ENCODE measurements at regions not wholly inside any gene's neighbourhood (a gene's known extent, or its start where the extent isn't known, plus 50 kb on each side); places are given as distances from the start of the nearest gene placed in this dataset.

DNA sequence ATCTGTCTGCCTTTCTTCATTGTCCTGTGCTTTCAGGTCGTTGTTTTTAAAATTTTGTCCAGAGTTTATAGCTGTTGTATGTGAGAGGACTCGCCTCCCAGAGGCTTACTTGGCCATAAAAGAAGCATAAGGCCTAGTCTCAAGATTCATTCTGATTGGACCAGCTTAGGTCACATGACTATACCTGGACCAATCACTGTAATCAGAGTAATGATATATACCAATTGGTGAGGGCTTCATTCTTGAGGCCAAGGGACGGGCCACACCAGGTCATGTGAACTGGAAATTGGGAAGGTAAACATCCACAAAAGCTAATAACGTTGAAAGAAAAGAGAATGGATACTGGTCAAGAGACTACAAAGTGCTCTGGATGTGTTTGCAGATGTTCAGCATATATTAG lies 141.4 kb upstream of the SULF2 start:
- TF ChIP-seq CREB1 (IDR thresholded peaks at IDR 0.05; ENCODE audit: low read depth) (no peak), EP300 (IDR thresholded peaks at IDR 0.05; ENCODE audit: borderline replicate concordance) (no peak), RAD21 (IDR thresholded peaks at IDR 0.05; ENCODE audit: low read depth) (no peak), FOXM1 (IDR thresholded peaks at IDR 0.05; ENCODE audit: borderline replicate concordance, low read depth) (no peak), TCF12 (IDR thresholded peaks at IDR 0.05; ENCODE audit: low read depth) (no peak)

Measured in Ishikawa (cell line).